SK-N-SH (cell line): ENCODE measurements at regions not wholly inside any gene's neighbourhood (a gene's known extent, or its start where the extent isn't known, plus 50 kb on each side); places are given as distances from the start of the nearest gene placed in this dataset.

Experiments
- EZH2phosphoT487 ChIP-seq: fragments of 200-600 bp; sonication (generic); IDR thresholded peaks from 2 replicates; pipeline ENCODE4 v1.6.1; 2017; ENCODE audit warnings: low read depth, mixed run types, mild to moderate bottlenecking, antibody characterized with exemption, moderate library complexity, borderline replicate concordance
- FOXM1 ChIP-seq: IDR thresholded peaks from 2 replicates; pipeline ENCODE4 v1.4.0; 2012; ENCODE audit warnings: low read depth, mild to moderate bottlenecking
- POLR2AphosphoS5 ChIP-seq: IDR thresholded peaks from 2 replicates; pipeline ENCODE4 v1.6.1; 2012; ENCODE audit warnings: low read depth, low read length
- RFX5 ChIP-seq: IDR thresholded peaks from 2 replicates; pipeline ENCODE4 v1.6.1; 2012; ENCODE audit warnings: mild to moderate bottlenecking, improper control_type of control experiment, low read length
- SMC3 ChIP-seq: IDR thresholded peaks from 2 replicates; pipeline ENCODE4 v1.6.1; 2012; ENCODE audit warnings: low read depth, low read length, improper control_type of control experiment
- TAF1 ChIP-seq: IDR thresholded peaks from 2 replicates; pipeline ENCODE4 v1.6.1; 2012; ENCODE audit warnings: low read depth, mild to moderate bottlenecking, low read length, moderate library complexity, borderline replicate concordance
- TEAD4 ChIP-seq: IDR thresholded peaks from 2 replicates; pipeline ENCODE4 v1.4.0; 2012; ENCODE audit warnings: mild to moderate bottlenecking, borderline replicate concordance; ENCODE audit not compliant: insufficient read depth
- YY1 ChIP-seq: IDR thresholded peaks from 2 replicates; pipeline ENCODE4 v1.4.0; 2012; ENCODE audit warnings: low read depth, mild to moderate bottlenecking
- TF ChIP-seq, protein P1 (sequence below): fragments of 200-600 bp; sonication (generic); IDR thresholded peaks from 2 replicates; pipeline ENCODE4 v1.6.1; 2017; ENCODE audit warnings: antibody characterized with exemption, mild to moderate bottlenecking, moderate library complexity
- TF ChIP-seq, protein P2 (sequence below): fragments of 150-350 bp; IDR thresholded peaks from 2 replicates; pipeline ENCODE4 v1.6.1; 2017; ENCODE audit warnings: antibody characterized with exemption, low read length, low read depth, borderline replicate concordance

DNA sequence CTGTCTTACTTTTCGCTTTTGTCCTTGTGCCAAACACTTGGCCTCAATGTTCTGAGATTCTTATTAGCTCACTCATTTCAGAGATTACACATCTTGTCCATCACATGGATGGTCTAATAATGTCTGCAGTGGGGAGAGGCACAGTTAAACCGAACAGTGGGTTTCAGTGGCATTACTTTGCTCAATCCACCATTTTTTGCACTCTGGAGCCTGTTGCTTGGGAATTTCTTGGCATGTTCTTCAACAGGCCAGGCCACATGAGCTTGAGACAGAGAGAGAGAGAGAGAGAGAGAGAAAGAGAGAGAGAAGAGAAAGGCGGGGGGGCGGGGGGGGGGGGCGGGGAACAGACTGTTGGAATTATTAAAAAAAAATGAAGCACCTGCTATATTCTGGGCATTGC, 1327.8 kb upstream of the WWC1 start:
- TF ChIP-seq, protein P1, sequence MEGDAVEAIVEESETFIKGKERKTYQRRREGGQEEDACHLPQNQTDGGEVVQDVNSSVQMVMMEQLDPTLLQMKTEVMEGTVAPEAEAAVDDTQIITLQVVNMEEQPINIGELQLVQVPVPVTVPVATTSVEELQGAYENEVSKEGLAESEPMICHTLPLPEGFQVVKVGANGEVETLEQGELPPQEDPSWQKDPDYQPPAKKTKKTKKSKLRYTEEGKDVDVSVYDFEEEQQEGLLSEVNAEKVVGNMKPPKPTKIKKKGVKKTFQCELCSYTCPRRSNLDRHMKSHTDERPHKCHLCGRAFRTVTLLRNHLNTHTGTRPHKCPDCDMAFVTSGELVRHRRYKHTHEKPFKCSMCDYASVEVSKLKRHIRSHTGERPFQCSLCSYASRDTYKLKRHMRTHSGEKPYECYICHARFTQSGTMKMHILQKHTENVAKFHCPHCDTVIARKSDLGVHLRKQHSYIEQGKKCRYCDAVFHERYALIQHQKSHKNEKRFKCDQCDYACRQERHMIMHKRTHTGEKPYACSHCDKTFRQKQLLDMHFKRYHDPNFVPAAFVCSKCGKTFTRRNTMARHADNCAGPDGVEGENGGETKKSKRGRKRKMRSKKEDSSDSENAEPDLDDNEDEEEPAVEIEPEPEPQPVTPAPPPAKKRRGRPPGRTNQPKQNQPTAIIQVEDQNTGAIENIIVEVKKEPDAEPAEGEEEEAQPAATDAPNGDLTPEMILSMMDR: no peak
- TF ChIP-seq YY1 (no peak), POLR2AphosphoS5 (no peak), EZH2phosphoT487 (no peak), TEAD4 (no peak), SMC3 (no peak), RFX5 (no peak), TAF1 (no peak), FOXM1 (no peak)
- TF ChIP-seq, protein P2, sequence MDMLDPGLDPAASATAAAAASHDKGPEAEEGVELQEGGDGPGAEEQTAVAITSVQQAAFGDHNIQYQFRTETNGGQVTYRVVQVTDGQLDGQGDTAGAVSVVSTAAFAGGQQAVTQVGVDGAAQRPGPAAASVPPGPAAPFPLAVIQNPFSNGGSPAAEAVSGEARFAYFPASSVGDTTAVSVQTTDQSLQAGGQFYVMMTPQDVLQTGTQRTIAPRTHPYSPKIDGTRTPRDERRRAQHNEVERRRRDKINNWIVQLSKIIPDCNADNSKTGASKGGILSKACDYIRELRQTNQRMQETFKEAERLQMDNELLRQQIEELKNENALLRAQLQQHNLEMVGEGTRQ: no peak
